ENCODE measurements at regions not wholly inside any gene's neighbourhood (a gene's known extent, or its start where the extent isn't known, plus 50 kb on each side); places are given as distances from the start of the nearest gene placed in this dataset.

- TF ChIP-seq POLR2A (IDR thresholded peaks at IDR 0.05) (no peak), CTCF (IDR thresholded peaks at IDR 0.05) (no peak), EP300 (IDR thresholded peaks at IDR 0.05) (no peak), POLR2AphosphoS5 (IDR thresholded peaks at IDR 0.05) (no peak)
These were observed 77.6 kb upstream of the ASTN2 start for GRCh38 chr9:117492476-117492875.

Data from stomach (tissue), 4 donors.